Right atrium auricular region (tissue), 2 donors: ENCODE measurements at regions not wholly inside any gene's neighbourhood (a gene's known extent, or its start where the extent isn't known, plus 50 kb on each side); places are given as distances from the start of the nearest gene placed in this dataset.

ENCODE experiments used
- DNase-seq: peaks from one replicate; pipeline ENCODE4 v3.0.0-alpha.2; 2019; ENCODE audit warnings: low spot score
- H3K27ac ChIP-seq, 2 donors: fragments of 200-600 bp; sonication (generic); 1 replicate in 1 of 2; 2 replicates in 1 of 2; pipeline ENCODE4 v1.5.1; 2016 to 2019
- H3K27me3 ChIP-seq, 2 donors: fragments of 200-600 bp; sonication (generic); one replicate each; pipeline versions ENCODE4 v1.5.1 to v1.6.0; 2017 to 2019
- H3K36me3 ChIP-seq: fragments of 200-600 bp; sonication (generic); one replicate; pipeline ENCODE4 v1.5.1; 2016
- H3K4me1 ChIP-seq, 2 donors: fragments of 200-600 bp; sonication (generic); one replicate each; pipeline versions ENCODE4 v1.5.1 to v1.6.0; 2017 to 2019
- H3K4me3 ChIP-seq, 2 donors: fragments of 200-600 bp; sonication (generic); 1 replicate in 1 of 2; 2 replicates in 1 of 2; pipeline ENCODE4 v1.5.1; 2017 to 2019; ENCODE audit warnings: mild to moderate bottlenecking in 1 of 2, moderate library complexity in 1 of 2
- H3K9me3 ChIP-seq, 2 donors: fragments of 200-600 bp; sonication (generic); one replicate each; pipeline ENCODE4 v1.5.1; 2019
- TF ChIP-seq, protein P1 (sequence below), 2 donors: fragments of 200-600 bp; sonication (generic); IDR thresholded peaks; one replicate each; pipeline ENCODE4 v1.5.1; 2019; ENCODE audit warnings: antibody characterized with exemption in 2 of 2

DNA sequence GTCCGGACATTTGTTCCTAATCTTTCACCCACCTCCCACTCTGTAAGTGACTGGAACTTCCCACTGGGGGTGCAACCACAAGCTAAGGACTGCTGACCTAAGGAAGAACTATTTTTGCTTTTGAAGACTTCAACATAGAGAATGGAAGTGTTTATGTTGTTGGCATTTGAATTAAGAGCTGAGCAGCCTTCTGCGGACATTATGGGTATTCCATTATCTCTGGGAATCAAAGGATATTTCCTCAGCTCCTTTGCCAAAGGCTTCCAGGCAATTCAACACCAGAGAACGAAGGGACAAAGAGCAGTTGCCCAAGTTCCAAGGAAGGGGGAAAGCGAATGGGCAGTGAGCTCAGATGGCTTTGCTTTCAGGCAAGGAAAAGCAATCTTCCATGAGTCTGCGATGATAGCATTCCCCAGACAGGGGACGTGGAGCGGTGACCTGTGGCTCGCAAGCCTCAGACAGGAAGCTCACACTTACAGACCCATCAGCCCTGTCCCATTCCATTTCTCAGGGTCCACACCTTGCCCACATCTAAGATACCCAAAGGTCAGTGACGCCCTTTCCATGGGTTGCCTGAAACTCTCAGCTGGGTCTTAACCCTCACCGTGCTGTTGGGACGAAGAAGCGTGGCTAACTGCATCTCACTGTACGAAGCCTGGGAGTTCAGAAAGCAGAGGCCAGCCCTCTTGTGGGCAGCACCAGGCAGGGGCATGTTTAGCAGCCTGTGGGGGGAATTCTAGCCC is 116.8 kb downstream of the COPS8 start:
- peak; percentile 56 for DNase-seq
- TF ChIP-seq, protein P1, sequence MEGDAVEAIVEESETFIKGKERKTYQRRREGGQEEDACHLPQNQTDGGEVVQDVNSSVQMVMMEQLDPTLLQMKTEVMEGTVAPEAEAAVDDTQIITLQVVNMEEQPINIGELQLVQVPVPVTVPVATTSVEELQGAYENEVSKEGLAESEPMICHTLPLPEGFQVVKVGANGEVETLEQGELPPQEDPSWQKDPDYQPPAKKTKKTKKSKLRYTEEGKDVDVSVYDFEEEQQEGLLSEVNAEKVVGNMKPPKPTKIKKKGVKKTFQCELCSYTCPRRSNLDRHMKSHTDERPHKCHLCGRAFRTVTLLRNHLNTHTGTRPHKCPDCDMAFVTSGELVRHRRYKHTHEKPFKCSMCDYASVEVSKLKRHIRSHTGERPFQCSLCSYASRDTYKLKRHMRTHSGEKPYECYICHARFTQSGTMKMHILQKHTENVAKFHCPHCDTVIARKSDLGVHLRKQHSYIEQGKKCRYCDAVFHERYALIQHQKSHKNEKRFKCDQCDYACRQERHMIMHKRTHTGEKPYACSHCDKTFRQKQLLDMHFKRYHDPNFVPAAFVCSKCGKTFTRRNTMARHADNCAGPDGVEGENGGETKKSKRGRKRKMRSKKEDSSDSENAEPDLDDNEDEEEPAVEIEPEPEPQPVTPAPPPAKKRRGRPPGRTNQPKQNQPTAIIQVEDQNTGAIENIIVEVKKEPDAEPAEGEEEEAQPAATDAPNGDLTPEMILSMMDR (IDR thresholded peaks at IDR 0.05): no peak
- H3K27me3 ChIP-seq: no peaks in the 10 kb centered on the region
- H3K4me1 ChIP-seq: peaks cover 0 to 21% of the 10 kb centered on the region in 2 donors
- peak overlapping the region; percentile 26 to 41 for H3K27ac ChIP-seq
- no peak overlapping the region for H3K4me3 ChIP-seq
- no peaks in the 10 kb centered on the region for H3K9me3 ChIP-seq
- H3K36me3 ChIP-seq: no peaks in the 10 kb centered on the region

DNA sequence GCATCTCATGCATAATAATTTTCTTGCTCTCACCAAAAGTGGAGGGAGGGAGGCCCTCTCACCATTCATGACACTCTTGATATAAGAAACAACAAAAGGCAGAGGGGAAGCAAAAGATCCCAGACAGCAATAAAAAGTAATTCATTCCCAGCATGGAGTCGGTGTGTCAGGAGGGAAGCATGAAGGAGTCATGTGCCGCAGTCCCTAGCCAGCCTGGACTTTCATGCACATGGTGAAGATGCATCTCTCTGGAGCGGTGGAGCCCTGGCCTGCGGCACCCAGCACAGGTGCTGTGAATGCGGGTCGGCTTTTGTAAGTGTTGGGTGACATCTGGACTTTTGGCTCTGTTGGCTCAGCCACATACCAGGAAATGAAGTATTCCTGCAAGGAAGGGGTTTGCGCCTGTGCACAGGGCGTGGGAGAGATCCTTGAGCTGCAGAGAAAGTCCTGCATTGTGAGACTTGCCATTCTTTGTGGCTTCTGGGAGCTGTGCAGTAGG is 119.4 kb downstream of the COPS8 start:
- Histone ChIP-seq H3K9me3 (no peaks in the 10 kb centered on the region), H3K4me3 (no peak overlapping the region), H3K36me3 (no peaks in the 10 kb centered on the region), H3K27ac (no peak overlapping the region), H3K27me3 (no peaks in the 10 kb centered on the region), H3K4me1 (peaks cover 0 to 37% of the 10 kb centered on the region in 2 donors)
- DNase-seq: peak; percentile 54
- TF ChIP-seq, protein P1 (IDR thresholded peaks at IDR 0.05): no peak

DNA sequence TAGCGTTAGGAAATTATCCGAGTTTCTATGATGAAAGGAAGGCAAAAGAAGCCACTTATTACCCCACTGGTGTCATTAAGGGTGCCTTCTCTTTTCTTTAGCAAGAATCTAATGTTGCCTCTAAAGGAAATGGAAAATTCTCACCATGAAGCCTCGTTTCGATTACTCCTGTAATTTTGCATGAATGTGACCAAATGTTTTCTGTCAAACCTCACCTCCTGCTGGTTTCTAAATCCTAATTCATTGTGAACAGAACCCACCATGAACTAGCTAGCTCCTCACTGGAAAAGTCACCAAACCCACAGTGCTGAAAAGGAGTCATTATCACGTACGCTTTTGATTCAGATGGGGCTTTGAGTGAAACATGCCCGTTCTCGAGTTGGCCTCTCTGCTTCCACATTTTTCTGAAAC is 119.9 kb downstream of the COPS8 start:
- no peaks in the 10 kb centered on the region for H3K27me3 ChIP-seq
- no peak for DNase-seq
- H3K9me3 ChIP-seq: no peaks in the 10 kb centered on the region
- no peak overlapping the region for H3K4me3 ChIP-seq
- H3K4me1 ChIP-seq: peaks cover 0 to 37% of the 10 kb centered on the region in 2 donors
- TF ChIP-seq, protein P1 (IDR thresholded peaks at IDR 0.05): no peak
- H3K36me3 ChIP-seq: no peaks in the 10 kb centered on the region
- H3K27ac ChIP-seq: peak overlapping the region; percentile 0 to 85

DNA sequence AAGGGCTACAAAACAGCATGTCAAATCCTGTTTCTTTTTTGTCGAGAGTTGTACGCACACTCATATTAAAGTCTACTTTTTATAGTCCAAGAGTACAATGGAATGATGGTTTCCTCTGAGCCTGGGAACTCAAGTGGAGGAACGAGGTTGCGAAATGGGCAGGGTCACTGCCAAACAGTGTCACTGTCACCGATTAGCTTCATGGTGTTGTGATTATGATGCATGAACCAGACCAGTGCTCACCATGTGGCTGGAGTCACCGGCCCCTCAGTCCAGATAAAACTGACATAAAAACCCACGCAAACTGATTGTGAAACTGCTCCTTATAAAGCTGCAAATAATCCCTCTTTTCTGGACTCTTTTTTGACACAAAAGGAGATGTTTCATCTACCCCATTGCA is 122.0 kb downstream of the COPS8 start:
- Histone ChIP-seq H3K4me1 (peaks cover 0 to 37% of the 10 kb centered on the region in 2 donors), H3K36me3 (no peaks in the 10 kb centered on the region), H3K27ac (peak overlapping the region; percentile 84 to 85), H3K4me3 (no peak overlapping the region), H3K9me3 (no peaks in the 10 kb centered on the region), H3K27me3 (no peaks in the 10 kb centered on the region)
- peak; percentile 97 for DNase-seq
- TF ChIP-seq, protein P1 (IDR thresholded peaks at IDR 0.05): no peak

DNA sequence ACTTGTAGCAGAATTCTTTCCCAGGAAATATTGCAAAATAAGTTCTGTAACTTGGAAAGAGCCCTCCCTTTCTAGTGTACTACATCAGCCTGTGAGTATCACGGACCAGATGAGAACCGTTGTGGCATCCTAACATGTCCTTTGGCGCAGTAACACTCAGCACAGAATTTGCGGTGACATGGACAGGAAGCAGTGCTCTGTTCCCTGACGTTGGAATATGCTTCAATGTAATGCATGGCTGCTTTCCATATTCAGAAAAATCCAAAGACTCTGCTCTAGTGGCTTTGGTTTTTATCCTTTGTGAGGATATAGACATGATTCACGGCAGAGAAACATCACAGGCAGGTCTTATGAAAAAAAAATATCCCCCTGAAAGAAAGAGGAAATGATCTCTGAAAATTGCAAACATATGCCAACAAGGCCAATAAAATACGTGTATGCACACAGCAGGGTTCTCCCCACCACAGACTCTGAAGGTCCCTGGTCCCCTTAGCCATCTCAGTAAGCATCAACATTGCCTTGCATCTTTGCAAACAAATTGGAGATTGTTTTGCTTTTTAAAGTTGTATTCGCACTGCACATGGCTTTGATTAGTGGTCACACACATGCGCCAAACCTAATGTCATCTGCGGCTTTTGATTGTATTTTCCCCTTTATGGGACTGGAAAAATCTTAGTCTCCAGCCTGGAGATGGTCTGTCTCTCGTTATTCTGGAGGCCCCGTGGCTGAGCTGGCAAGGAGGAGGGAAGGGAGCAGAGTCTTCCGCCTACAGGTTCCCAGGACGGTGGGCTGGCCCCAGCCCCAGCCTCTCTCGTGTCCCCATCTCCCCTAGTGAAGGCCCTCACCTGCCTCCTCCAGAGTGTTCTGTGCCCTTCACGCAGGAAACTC is 122.9 kb downstream of the COPS8 start:
- Histone ChIP-seq H3K4me3 (no peak overlapping the region), H3K27ac (peak overlapping the region; percentile 84 to 85)
- peak; percentile 58 for DNase-seq

More for the DNA sequence above, 122.9 kb downstream of the COPS8 start:
- Histone ChIP-seq H3K4me1 (peaks cover 0 to 37% of the 10 kb centered on the region in 2 donors), H3K36me3 (no peaks in the 10 kb centered on the region), H3K9me3 (no peaks in the 10 kb centered on the region), H3K27me3 (no peaks in the 10 kb centered on the region)
- TF ChIP-seq, protein P1 (IDR thresholded peaks at IDR 0.05): no peak
